AML-193 (cell line): ENCODE measurements at regions not wholly inside any gene's neighbourhood (a gene's known extent, or its start where the extent isn't known, plus 50 kb on each side); places are given as distances from the start of the nearest gene placed in this dataset.
"Not testable (repeated sequence)": the region's sequence is repeated elsewhere in the genome, so short reads cannot be mapped to it uniquely, and the experiment has no call there.

Experiments
- DNase-seq, 2 experiments: peaks; one replicate each; lab custom pipeline; 2025; lab: John Stamatoyannopoulos, UW

- not testable (repeated sequence) for DNase-seq
These were observed 95.7 kb upstream of the TRIM77 start for GRCh38 chr11:89614428-89614827.

- not testable (repeated sequence) for DNase-seq
These were observed 94.5 kb upstream of the TRIM77 start for GRCh38 chr11:89615642-89616041.

GRCh38 chr11:89616161-89616560 lies 93.9 kb upstream of the TRIM77 start:
- DNase-seq: not testable (repeated sequence)

- DNase-seq: not testable (repeated sequence)
These were observed 93.0 kb upstream of the TRIM77 start for GRCh38 chr11:89616999-89617602.

- DNase-seq: not testable (repeated sequence)
These were observed 89.4 kb upstream of the TRIM77 start for GRCh38 chr11:89620721-89621120.

GRCh38 chr11:89625171-89625570 lies 84.9 kb upstream of the TRIM77 start:
- no peak for DNase-seq

GRCh38 chr11:89626366-89626765 lies 83.7 kb upstream of the TRIM77 start:
- no peak for DNase-seq

GRCh38 chr11:89626881-89627280 lies 83.2 kb upstream of the TRIM77 start:
- DNase-seq: peak in 1 of 2 experiments; percentile 10

GRCh38 chr11:89633135-89633705 lies 76.9 kb upstream of the TRIM77 start:
- DNase-seq: no peak

- DNase-seq: not testable (repeated sequence)
These were observed 69.3 kb upstream of the TRIM77 start for GRCh38 chr11:89640777-89641176.

- DNase-seq: not testable (repeated sequence)
These were observed 61.9 kb upstream of the TRIM77 start for GRCh38 chr11:89648232-89648631.

GRCh38 chr11:89648996-89649395 lies 61.1 kb upstream of the TRIM77 start:
- not testable (repeated sequence) for DNase-seq

- not testable (repeated sequence) for DNase-seq
These were observed 55.4 kb upstream of the TRIM77 start for GRCh38 chr11:89654669-89655068.

- DNase-seq: not testable (repeated sequence)
These were observed 51.3 kb upstream of the TRIM77 start for GRCh38 chr11:89658767-89659166.

GRCh38 chr11:89659414-89659813 lies 50.7 kb upstream of the TRIM77 start:
- DNase-seq: not testable (repeated sequence)

- DNase-seq: no peak
These were observed 49.9 kb upstream of the TRIM77 start for GRCh38 chr11:89660234-89660633.
